Vagina (tissue), 2 donors: ENCODE measurements at regions not wholly inside any gene's neighbourhood (a gene's known extent, or its start where the extent isn't known, plus 50 kb on each side); places are given as distances from the start of the nearest gene placed in this dataset.

Source experiments
- POLR2A ChIP-seq, 2 donors: fragments of 450-650 bp; IDR thresholded peaks; one replicate each; pipeline ENCODE4 v1.6.1; 2017; ENCODE audit warnings: antibody characterized with exemption in 2 of 2, mild to moderate bottlenecking in 2 of 2, moderate library complexity in 2 of 2
- TF ChIP-seq, protein P1 (sequence below), 3 experiments: fragments of 450-650 bp in 2 of 3; fragments of 200-600 bp in 1 of 3; sonication (generic) in 1 of 3; IDR thresholded peaks; one replicate each; pipeline ENCODE4 v1.5.1; 2017 to 2019; ENCODE audit warnings: antibody characterized with exemption in 3 of 3, mild to moderate bottlenecking in 2 of 3, moderate library complexity in 2 of 3

DNA sequence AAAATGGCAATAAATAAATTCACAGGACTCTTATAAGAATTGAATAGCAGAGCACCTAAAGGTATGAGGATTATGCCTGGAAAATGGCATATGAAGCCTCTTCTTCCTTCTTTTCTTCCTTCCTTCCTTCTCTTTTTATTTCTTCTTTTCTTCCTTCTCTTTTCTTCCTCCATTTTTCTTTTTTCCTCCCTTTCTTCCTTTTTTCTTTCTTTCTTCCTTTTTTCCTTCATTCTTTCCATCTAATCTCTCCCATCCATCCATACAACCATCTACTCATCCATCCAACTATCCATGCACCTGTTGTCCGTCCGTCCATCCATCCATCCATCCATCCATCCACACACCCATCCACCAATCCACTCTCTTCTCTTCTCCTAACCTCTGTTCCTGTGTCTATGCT is 173.8 kb downstream of the TBX5 start:
- TF ChIP-seq, protein P1, sequence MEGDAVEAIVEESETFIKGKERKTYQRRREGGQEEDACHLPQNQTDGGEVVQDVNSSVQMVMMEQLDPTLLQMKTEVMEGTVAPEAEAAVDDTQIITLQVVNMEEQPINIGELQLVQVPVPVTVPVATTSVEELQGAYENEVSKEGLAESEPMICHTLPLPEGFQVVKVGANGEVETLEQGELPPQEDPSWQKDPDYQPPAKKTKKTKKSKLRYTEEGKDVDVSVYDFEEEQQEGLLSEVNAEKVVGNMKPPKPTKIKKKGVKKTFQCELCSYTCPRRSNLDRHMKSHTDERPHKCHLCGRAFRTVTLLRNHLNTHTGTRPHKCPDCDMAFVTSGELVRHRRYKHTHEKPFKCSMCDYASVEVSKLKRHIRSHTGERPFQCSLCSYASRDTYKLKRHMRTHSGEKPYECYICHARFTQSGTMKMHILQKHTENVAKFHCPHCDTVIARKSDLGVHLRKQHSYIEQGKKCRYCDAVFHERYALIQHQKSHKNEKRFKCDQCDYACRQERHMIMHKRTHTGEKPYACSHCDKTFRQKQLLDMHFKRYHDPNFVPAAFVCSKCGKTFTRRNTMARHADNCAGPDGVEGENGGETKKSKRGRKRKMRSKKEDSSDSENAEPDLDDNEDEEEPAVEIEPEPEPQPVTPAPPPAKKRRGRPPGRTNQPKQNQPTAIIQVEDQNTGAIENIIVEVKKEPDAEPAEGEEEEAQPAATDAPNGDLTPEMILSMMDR (IDR thresholded peaks at IDR 0.05) = no peak
- TF ChIP-seq POLR2A (IDR thresholded peaks at IDR 0.05) = no peak
